Astrocyte (in vitro differentiated cells and primary cell): ENCODE measurements at regions not wholly inside any gene's neighbourhood (a gene's known extent, or its start where the extent isn't known, plus 50 kb on each side); places are given as distances from the start of the nearest gene placed in this dataset.

Source experiments
- CTCF ChIP-seq: IDR thresholded peaks from 2 replicates; pipeline ENCODE4 v1.5.1; 2011; ENCODE audit warnings: low read depth, mild to moderate bottlenecking, inconsistent platforms, low read length, moderate library complexity; ENCODE audit not compliant: insufficient read depth
- EZH2 ChIP-seq: IDR thresholded peaks from 2 replicates; pipeline ENCODE4 v1.6.1; 2012; ENCODE audit warnings: mild to moderate bottlenecking, low read length, inconsistent platforms; ENCODE audit not compliant: insufficient read depth

- TF ChIP-seq CTCF: no peak
- TF ChIP-seq EZH2: no peak
Measured at GRCh38 chr5:166570865-166571264, 1720.6 kb upstream of the WWC1 start.
